ENCODE measurements at regions not wholly inside any gene's neighbourhood (a gene's known extent, or its start where the extent isn't known, plus 50 kb on each side); places are given as distances from the start of the nearest gene placed in this dataset.

GRCh38 chr1:30589083-30589482 is 134.3 kb downstream of the MATN1 start:
- Histone ChIP-seq H3K27ac (no peak overlapping the region), H3K36me3 (no peaks in the 10 kb centered on the region), H3K27me3 (peaks cover 10% of the 10 kb centered on the region), H3F3A (ENCODE audit: low read depth) (no peaks in the 10 kb centered on the region), H3K79me2 (ENCODE audit: low read depth) (no peaks in the 10 kb centered on the region), H3K9ac (no peak overlapping the region), H3K4me2 (no peak overlapping the region), H3K4me3 (no peak overlapping the region), H2AFZ (replicated peaks) (no peak overlapping the region), H3K9me3 (ENCODE audit: low read depth) (no peaks in the 10 kb centered on the region), H4K20me1 (ENCODE audit: low read depth) (no peaks in the 10 kb centered on the region), H3K4me1 (no peaks in the 10 kb centered on the region)
- Mint-ChIP-seq H3K4me1 (no peaks in the 10 kb centered on the region), H3K4me3 (no peak overlapping the region), H3K36me3 (no peaks in the 10 kb centered on the region), H3K27ac (no peak overlapping the region), H3K9me3 (peaks cover 2% of the 10 kb centered on the region), H3K27me3 (ENCODE audit: insufficient read depth, low read depth) (peaks cover 5% of the 10 kb centered on the region)
- no peak for DNase-seq (ENCODE audit: low spot score)
- no peak for TF ChIP-seq EZH2 (IDR thresholded peaks at IDR 0.05)
- TF ChIP-seq, protein P1, sequence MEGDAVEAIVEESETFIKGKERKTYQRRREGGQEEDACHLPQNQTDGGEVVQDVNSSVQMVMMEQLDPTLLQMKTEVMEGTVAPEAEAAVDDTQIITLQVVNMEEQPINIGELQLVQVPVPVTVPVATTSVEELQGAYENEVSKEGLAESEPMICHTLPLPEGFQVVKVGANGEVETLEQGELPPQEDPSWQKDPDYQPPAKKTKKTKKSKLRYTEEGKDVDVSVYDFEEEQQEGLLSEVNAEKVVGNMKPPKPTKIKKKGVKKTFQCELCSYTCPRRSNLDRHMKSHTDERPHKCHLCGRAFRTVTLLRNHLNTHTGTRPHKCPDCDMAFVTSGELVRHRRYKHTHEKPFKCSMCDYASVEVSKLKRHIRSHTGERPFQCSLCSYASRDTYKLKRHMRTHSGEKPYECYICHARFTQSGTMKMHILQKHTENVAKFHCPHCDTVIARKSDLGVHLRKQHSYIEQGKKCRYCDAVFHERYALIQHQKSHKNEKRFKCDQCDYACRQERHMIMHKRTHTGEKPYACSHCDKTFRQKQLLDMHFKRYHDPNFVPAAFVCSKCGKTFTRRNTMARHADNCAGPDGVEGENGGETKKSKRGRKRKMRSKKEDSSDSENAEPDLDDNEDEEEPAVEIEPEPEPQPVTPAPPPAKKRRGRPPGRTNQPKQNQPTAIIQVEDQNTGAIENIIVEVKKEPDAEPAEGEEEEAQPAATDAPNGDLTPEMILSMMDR (IDR thresholded peaks at IDR 0.05) = no peak
- TF ChIP-seq EZH2phosphoT487 (IDR thresholded peaks at IDR 0.05) = no peak

- no peak overlapping the region for H3K4me2 ChIP-seq
- no peaks in the 10 kb centered on the region for H3K9me3 ChIP-seq (ENCODE audit: low read depth)
- H3K4me3 Mint-ChIP-seq = no peak overlapping the region
- H3K4me1 ChIP-seq = no peaks in the 10 kb centered on the region
- H3K36me3 Mint-ChIP-seq = no peaks in the 10 kb centered on the region
- no peak overlapping the region for H3K9ac ChIP-seq
- no peak overlapping the region for H3K27ac Mint-ChIP-seq
- TF ChIP-seq EZH2phosphoT487 (IDR thresholded peaks at IDR 0.05) (no peak), EZH2 (IDR thresholded peaks at IDR 0.05) (no peak)
- TF ChIP-seq, protein P1 (IDR thresholded peaks at IDR 0.05) = no peak
- DNase-seq (ENCODE audit: low spot score) = no peak
- H3K4me1 Mint-ChIP-seq = no peaks in the 10 kb centered on the region
- peaks cover 5% of the 10 kb centered on the region for H3K27me3 Mint-ChIP-seq (ENCODE audit: insufficient read depth, low read depth)
- peaks cover 7% of the 10 kb centered on the region for H3K9me3 Mint-ChIP-seq
- H3K79me2 ChIP-seq (ENCODE audit: low read depth) = no peaks in the 10 kb centered on the region
- H3K27me3 ChIP-seq = peaks cover 5% of the 10 kb centered on the region
- H2AFZ ChIP-seq (replicated peaks) = no peak overlapping the region
- no peak overlapping the region for H3K4me3 ChIP-seq
- no peaks in the 10 kb centered on the region for H3F3A ChIP-seq (ENCODE audit: low read depth)
- no peaks in the 10 kb centered on the region for H4K20me1 ChIP-seq (ENCODE audit: low read depth)
- H3K27ac ChIP-seq = no peak overlapping the region
- no peaks in the 10 kb centered on the region for H3K36me3 ChIP-seq
Observed at GRCh38 chr1:30588311-30589073, 134.9 kb downstream of the MATN1 start.

GRCh38 chr1:30586671-30587070 is 136.7 kb downstream of the MATN1 start:
- H3K36me3 Mint-ChIP-seq = no peaks in the 10 kb centered on the region
- H3K9me3 ChIP-seq (ENCODE audit: low read depth) = no peaks in the 10 kb centered on the region
- no peak for DNase-seq (ENCODE audit: low spot score)
- no peak overlapping the region for H3K4me3 ChIP-seq
- no peak overlapping the region for H3K27ac Mint-ChIP-seq
- H3K27me3 ChIP-seq = no peaks in the 10 kb centered on the region
- H3K27me3 Mint-ChIP-seq (ENCODE audit: insufficient read depth, low read depth) = peaks cover 5% of the 10 kb centered on the region
- H3K4me1 Mint-ChIP-seq = no peaks in the 10 kb centered on the region
- H2AFZ ChIP-seq (replicated peaks) = no peak overlapping the region
- peak overlapping the region; percentile 1 for H3K4me3 Mint-ChIP-seq
- H3K9ac ChIP-seq = no peak overlapping the region
- H3K27ac ChIP-seq = no peak overlapping the region
- H3K79me2 ChIP-seq (ENCODE audit: low read depth) = no peaks in the 10 kb centered on the region
- no peaks in the 10 kb centered on the region for H3F3A ChIP-seq (ENCODE audit: low read depth)
- no peak overlapping the region for H3K4me2 ChIP-seq
- H3K4me1 ChIP-seq = no peaks in the 10 kb centered on the region
- H4K20me1 ChIP-seq (ENCODE audit: low read depth) = no peaks in the 10 kb centered on the region
- H3K9me3 Mint-ChIP-seq = peaks cover 19% of the 10 kb centered on the region
- H3K36me3 ChIP-seq = no peaks in the 10 kb centered on the region
- TF ChIP-seq, protein P1 (IDR thresholded peaks at IDR 0.05) = no peak
- TF ChIP-seq EZH2phosphoT487 (IDR thresholded peaks at IDR 0.05) (no peak), EZH2 (IDR thresholded peaks at IDR 0.05) (no peak)

All from neural progenitor cell (in vitro differentiated cells).